Cardiac fibroblast (primary cell): ENCODE measurements at regions not wholly inside any gene's neighbourhood (a gene's known extent, or its start where the extent isn't known, plus 50 kb on each side); places are given as distances from the start of the nearest gene placed in this dataset.

Experiments
- DNase-seq, 2 donors: peaks; one replicate each; pipeline versions ENCODE4 v3.0.0 to v3.0.0-alpha.2; 2010; ENCODE audit warnings: low read depth in 2 of 2
- H3K4me3 ChIP-seq, 2 donors: replicated peaks in 1 of 2; 1 replicate in 1 of 2; 2 replicates in 1 of 2; pipeline ENCODE4 v1.5.1; 2011; ENCODE audit warnings: low read depth in 2 of 2, low read length in 2 of 2, mild to moderate bottlenecking in 2 of 2, moderate library complexity in 1 of 2
- CTCF ChIP-seq: IDR thresholded peaks from one replicate; pipeline ENCODE4 v1.5.1; 2011; ENCODE audit warnings: low read depth, mild to moderate bottlenecking, low read length, inconsistent platforms

GRCh38 chr10:108788891-108789290, 1134.4 kb downstream of the XPNPEP1 start:
- H3K4me3 ChIP-seq: no peak overlapping the region
- no peak for DNase-seq
- no peak for TF ChIP-seq CTCF

- peak in 1 of 2 donors; percentile 41 for DNase-seq
- H3K4me3 ChIP-seq: no peak overlapping the region
- no peak for TF ChIP-seq CTCF
Observed at GRCh38 chr10:108787932-108788331, 1135.4 kb downstream of the XPNPEP1 start.

- DNase-seq: no peak
- TF ChIP-seq CTCF: no peak
- H3K4me3 ChIP-seq: no peak overlapping the region
Observed at GRCh38 chr10:108785011-108785410, 1138.3 kb downstream of the XPNPEP1 start.

GRCh38 chr10:108784534-108784933, 1138.8 kb downstream of the XPNPEP1 start:
- H3K4me3 ChIP-seq: no peak overlapping the region
- no peak for DNase-seq
- TF ChIP-seq CTCF: no peak

GRCh38 chr10:108783897-108784296, 1139.4 kb downstream of the XPNPEP1 start:
- TF ChIP-seq CTCF: peak; percentile 42
- peak; percentile 46 to 72 for DNase-seq
- no peak overlapping the region for H3K4me3 ChIP-seq

GRCh38 chr10:108782411-108782810, 1140.9 kb downstream of the XPNPEP1 start:
- H3K4me3 ChIP-seq: no peak overlapping the region
- DNase-seq: no peak
- no peak for TF ChIP-seq CTCF

GRCh38 chr10:108779501-108779900, 1143.8 kb downstream of the XPNPEP1 start:
- no peak for DNase-seq
- no peak overlapping the region for H3K4me3 ChIP-seq
- TF ChIP-seq CTCF: no peak
